Activated CD4-positive, alpha-beta T cell treated with anti-CD3 and anti-CD28 coated beads, Interleukin-2, Interleukin-6, amounts not matched to agents 100 ng/mL and 50 ng/mL, durations not matched to agents 16 hours and 8 hours (primary cell): ENCODE measurements at regions not wholly inside any gene's neighbourhood (a gene's known extent, or its start where the extent isn't known, plus 50 kb on each side); places are given as distances from the start of the nearest gene placed in this dataset.
"Not testable (repeated sequence)": the region's sequence is repeated elsewhere in the genome, so short reads cannot be mapped to it uniquely, and the experiment has no call there.

Experiments used
- DNase-seq: peaks from one replicate; pipeline ENCODE4 v3.0.0-alpha.2; 2020

GRCh38 chr2:111320965-111321364 lies 200.3 kb downstream of the BCL2L11 start:
- DNase-seq = peak; percentile 20

DNA sequence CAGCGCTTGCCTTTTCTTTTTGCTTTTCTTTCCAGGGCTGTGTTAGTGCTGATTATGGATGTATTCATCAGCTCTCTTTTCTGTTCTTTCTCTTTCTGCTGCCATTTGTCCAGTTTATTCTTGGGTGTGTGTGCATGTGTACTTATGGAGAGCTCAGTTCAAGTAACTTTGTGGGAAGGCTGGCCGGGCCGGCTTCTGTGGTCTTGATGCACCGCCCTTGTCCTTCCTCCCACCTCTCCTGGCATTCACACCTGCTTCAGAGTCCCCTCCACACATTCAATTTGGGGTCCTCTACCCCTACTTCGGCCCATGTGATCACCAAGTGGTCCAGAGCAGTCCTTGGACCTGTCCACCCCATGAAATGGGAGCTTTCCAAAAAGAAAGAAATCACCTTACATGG lies 202.7 kb downstream of the BCL2L11 start:
- DNase-seq = not testable (repeated sequence)

DNA sequence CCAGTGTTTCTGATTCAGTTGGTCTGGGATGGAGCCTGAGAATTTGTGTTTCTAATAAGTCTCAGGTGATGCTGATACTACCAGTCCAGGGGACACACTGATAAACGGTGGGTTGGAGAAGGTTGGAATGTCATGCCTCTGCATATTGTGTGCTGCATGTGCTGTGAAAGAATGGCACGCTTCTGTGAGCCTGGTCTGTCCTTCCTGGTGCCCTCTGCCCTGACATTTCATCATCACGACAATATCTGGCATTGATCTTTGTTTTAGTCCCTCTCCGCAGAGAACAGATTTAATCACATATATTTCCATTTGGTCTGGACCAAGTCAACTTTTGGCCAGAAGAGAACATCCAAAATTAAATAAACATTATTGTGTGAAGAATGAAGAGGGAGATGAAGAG lies 207.0 kb downstream of the BCL2L11 start:
- not testable (repeated sequence) for DNase-seq

- not testable (repeated sequence) for DNase-seq
Measured at GRCh38 chr2:111329309-111329708, 208.6 kb downstream of the BCL2L11 start.

DNA sequence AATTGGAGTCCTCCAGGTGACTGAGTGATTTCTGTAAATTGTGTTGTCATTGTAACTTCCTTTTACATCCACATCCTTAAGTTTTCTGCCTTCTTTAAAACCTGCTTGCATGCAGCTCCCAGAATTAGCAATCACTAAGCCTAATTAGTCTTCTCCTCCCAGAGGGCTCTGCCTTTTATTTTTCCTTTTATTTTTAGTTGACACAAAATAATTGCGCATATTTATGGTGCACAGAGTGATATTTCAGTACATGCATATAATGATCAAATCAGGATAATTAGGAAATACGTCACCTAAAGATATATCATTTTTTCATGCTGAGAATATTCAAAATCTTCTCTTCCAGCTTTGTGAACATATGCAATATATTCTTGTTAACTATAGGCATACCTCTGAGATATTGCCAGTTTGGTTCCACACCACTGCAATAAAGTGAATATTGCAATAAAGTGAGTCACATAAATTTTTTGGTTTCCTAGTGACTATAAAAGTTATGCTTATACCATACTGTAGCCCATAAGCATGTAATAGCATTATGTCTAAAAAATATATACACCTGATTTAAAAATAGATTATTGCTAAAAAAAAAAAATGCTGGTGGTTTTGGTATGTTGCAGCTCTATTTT lies 210.5 kb downstream of the BCL2L11 start:
- not testable (repeated sequence) for DNase-seq

DNA sequence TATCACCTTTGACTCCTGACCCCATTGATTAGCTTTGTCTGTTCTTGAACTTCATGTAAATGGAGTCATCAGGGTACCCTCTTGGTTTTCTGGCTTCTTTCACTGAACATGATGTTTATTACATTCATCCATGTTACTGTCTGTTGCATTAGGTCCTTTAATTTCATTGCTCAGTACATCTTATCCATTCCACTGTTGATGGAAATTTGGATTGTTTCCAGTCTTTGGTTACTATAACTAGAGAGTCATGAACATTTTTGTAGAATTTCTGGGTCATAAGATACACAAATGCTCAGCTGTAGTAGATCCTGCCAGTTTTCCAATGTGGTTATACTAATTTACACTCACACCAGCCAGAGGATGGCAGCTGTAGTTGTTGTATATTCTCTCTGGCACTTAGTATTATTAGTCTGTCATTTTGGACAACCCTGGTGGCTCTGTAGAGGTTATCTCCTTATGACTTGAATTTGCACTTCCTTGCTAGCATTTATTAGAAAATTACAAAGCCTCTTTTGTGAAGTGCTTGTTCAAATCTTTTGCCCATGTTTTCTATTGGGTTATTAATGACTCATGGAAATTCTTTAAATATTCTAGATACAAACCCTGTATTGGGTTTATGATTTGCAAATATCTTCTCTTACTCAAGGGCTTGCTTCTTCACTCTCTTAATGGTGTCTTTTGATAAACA lies 214.7 kb downstream of the BCL2L11 start:
- not testable (repeated sequence) for DNase-seq

DNA sequence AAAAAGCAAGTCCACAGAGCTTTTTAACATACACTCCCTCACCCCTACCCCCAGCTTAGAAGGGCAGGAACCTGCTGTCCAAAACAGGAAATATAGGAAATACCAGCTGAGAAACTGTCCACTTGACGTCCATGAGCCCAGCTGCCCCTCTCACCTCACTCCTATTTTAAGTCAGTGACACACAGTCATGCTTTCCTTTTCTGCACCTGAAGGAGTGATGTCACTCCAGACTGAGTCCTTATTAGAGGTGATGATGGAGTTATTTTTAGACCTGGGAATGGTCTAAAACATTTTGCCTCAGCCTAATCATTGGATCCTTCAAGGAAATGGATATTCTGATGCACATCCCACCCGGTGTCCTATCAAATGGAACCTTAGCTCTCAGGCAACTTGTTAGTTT lies 217.8 kb downstream of the BCL2L11 start:
- DNase-seq = not testable (repeated sequence)

DNA sequence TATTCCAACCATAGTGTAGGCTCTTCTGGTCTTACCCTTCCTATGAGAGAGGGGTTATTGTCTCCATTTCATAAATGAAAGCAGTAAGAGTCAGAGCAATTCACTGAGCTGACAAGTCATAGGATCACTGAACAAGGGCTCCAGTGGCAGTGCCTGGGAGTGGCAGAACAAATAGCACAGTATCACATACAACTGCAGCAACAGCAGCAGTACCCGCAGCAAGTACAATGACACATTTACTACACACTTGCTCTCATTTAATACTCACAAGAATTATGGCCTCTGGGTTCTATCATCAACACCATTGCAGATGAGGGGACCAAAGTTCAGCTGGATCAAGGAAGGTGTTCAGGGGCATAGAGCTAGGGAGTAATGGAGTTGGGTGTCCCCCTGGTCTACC lies 218.8 kb downstream of the BCL2L11 start:
- not testable (repeated sequence) for DNase-seq

- not testable (repeated sequence) for DNase-seq
Measured at GRCh38 chr2:111344590-111344989, 223.9 kb downstream of the BCL2L11 start.

DNA sequence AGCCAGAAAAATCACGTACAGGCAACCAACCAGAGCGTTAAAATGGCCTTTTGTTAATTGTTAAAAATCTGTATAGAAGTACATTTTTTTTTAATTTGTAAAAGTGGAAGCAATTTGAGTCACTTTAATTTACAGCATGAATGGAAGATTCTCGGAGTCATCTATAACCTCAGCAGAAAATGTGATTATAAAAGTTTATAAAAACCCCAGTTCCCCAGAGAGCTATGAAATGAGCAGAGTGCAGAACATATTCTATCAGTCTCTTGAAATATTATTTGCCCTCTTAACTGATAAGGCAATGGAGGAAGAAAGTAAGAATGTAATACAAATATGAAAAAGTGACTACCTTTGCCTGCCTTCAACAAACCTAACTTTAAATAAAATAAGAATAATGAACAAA lies 224.7 kb downstream of the BCL2L11 start:
- DNase-seq = not testable (repeated sequence)

GRCh38 chr2:111346018-111346930 lies 225.6 kb downstream of the BCL2L11 start:
- not testable (repeated sequence) for DNase-seq

- DNase-seq = not testable (repeated sequence)
Measured at GRCh38 chr2:111347695-111348094, 227.0 kb downstream of the BCL2L11 start.

- DNase-seq = not testable (repeated sequence)
Measured at GRCh38 chr2:111348316-111348715, 227.6 kb downstream of the BCL2L11 start.

- DNase-seq = not testable (repeated sequence)
Measured at GRCh38 chr2:111355022-111355817, 234.5 kb downstream of the BCL2L11 start.

DNA sequence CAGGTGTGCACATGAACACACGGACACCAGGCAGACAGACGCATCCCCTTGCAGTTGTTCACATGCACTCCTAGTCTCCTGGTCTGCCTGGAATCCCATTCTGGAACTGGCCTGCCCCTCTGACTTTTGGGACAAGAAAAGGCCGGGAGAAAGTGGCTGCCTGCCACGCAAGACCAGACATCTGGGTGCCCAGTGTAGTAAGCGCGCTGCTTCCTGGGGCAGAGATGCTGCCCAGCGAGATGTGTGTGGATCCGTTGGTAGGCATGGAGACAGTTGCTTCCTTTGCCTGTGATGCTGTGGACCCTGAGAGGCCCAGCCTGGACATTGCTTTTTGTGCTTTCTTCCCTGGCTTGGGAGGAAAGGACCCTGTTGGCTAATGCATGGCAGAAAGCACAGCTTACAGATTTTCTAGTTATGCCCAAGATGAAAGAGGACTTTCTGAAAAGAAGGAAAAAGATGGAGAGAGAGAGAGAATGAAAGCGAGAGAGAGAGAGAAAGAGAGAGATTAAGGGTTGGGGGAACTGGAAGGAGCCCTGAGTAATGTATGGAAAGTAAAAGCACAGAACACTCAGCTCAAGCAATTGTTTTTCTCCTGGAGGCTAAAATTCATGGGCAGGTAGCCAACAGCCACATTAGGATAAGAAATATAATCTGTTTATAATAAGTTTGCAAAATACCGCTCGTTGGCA lies 235.3 kb downstream of the BCL2L11 start:
- not testable (repeated sequence) for DNase-seq

DNA sequence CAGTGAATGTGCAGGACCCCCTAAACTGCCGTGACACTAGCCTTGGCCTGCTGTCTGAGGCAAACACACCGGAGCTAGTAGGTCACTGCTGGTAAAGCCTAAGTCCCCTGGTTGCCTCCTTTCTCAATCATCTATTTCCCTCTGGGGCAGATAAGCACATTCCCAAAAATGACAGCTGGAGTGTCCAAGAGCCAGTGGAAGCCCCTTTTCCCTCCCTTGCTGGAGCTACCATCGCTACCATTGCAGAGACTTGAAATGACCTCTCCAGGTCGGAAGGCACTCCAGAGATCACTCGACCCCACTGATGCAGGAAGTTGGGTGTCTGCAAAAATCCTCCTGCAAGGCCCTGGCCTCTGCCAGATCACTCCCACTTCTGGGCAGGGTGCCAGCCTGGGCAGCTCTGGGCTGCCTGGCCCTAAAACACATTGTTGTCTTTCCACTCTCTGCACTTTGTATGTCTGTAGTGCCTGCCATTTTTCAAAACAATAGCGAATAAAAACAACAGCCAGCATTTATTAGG lies 235.9 kb downstream of the BCL2L11 start:
- DNase-seq = not testable (repeated sequence)

DNA sequence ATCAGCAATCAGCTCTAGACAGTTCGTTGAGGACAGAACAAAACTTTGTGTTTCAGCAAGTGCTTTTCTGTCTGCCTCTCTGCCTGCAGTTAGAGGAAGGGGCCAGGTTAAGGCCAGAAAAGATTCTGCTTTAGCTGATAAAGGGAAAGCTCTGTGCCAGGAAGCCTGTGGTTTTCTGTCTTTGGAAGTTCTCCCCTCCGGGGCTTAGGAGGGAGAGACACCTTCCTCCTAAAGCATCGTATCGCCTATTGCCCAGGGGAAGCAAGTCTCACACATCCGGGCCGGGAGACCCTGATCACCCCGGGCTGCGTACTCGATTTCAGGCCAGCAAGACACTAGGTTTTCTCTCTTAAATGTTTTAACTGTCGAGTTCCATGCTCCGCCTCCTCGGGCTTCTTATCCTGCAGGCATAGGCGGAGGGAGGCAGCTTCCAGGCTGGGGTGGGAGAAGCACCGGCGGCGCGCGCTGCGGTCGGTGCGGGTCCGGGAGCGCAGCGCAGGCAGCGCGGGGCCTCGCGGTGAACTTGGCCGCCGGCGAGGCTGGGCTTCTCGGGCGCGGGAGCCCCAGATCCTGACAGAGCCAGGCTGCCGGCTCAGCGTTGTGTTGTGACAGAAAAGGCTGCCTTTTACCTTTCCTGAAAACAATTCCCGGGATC lies 245.4 kb downstream of the BCL2L11 start:
- not testable (repeated sequence) for DNase-seq

GRCh38 chr2:111366641-111367029 lies 245.9 kb downstream of the BCL2L11 start:
- DNase-seq = not testable (repeated sequence)

GRCh38 chr2:111367080-111367479 lies 246.4 kb downstream of the BCL2L11 start:
- DNase-seq = not testable (repeated sequence)

DNA sequence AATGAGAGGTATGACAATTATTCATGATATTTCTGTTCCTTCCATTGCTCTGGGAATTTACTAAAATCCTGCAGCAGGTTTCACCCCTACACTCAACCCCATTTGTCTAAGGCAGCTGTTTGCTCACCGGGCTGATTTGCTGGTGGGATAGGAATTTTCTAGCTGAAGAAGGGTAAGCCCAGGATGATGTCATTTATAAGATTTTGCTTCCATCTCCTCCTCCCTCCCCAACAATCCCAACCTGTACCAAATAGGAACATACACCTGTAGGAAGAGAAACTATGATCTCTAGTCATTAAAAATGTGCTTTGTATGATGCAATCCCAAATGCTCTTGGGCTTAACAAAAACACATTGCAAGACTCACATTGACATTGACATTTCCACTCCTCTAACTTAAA lies 247.2 kb downstream of the BCL2L11 start:
- DNase-seq = not testable (repeated sequence)

DNA sequence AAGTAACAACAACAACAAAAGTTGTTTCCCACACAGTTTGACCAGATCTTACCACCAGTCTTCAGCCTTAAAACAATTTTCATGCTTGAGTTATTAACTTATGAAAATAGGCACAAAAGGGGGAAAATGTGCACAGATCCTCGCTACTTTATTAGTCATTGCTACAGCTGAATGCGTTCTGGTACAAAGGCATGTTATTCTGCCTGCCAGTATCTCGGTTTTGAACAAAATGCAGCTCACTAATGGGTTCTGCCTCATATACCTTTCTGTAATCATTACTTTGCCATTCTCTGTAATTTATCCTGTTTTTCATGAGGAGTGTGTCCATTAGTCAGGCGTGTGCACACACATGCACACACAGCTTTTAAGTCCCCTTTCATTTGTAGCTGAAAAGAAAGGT lies 247.6 kb downstream of the BCL2L11 start:
- not testable (repeated sequence) for DNase-seq
